ENCODE measurements at regions not wholly inside any gene's neighbourhood (a gene's known extent, or its start where the extent isn't known, plus 50 kb on each side); places are given as distances from the start of the nearest gene placed in this dataset.

- TF ChIP-seq CTCF (IDR thresholded peaks at IDR 0.05) (no peak), POLR2A (IDR thresholded peaks at IDR 0.05) (no peak)
Observed at GRCh38 chr16:7979448-7980132, 610.7 kb downstream of the TMEM114 start.

Measured in adrenal gland (tissue), 5 donors.